ENCODE measurements at regions not wholly inside any gene's neighbourhood (a gene's known extent, or its start where the extent isn't known, plus 50 kb on each side); places are given as distances from the start of the nearest gene placed in this dataset.

- no peak for DNase-seq (ENCODE audit: low read depth)
- no peak overlapping the region for H3K4me3 ChIP-seq (ENCODE audit: low read depth, low read length)
- TF ChIP-seq, protein P1, sequence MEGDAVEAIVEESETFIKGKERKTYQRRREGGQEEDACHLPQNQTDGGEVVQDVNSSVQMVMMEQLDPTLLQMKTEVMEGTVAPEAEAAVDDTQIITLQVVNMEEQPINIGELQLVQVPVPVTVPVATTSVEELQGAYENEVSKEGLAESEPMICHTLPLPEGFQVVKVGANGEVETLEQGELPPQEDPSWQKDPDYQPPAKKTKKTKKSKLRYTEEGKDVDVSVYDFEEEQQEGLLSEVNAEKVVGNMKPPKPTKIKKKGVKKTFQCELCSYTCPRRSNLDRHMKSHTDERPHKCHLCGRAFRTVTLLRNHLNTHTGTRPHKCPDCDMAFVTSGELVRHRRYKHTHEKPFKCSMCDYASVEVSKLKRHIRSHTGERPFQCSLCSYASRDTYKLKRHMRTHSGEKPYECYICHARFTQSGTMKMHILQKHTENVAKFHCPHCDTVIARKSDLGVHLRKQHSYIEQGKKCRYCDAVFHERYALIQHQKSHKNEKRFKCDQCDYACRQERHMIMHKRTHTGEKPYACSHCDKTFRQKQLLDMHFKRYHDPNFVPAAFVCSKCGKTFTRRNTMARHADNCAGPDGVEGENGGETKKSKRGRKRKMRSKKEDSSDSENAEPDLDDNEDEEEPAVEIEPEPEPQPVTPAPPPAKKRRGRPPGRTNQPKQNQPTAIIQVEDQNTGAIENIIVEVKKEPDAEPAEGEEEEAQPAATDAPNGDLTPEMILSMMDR (conservative IDR thresholded peaks at IDR 0.05; ENCODE audit: low read depth, low read length) = no peak
Measured at GRCh38 chr10:47184724-47185330, 115.2 kb upstream of the GDF10 start.

- no peak for DNase-seq (ENCODE audit: low read depth)
- TF ChIP-seq, protein P1 (conservative IDR thresholded peaks at IDR 0.05; ENCODE audit: low read depth, low read length) = no peak
- H3K4me3 ChIP-seq (ENCODE audit: low read depth, low read length) = no peak overlapping the region
Measured at GRCh38 chr10:47186941-47187340, 113.1 kb upstream of the GDF10 start.

DNA sequence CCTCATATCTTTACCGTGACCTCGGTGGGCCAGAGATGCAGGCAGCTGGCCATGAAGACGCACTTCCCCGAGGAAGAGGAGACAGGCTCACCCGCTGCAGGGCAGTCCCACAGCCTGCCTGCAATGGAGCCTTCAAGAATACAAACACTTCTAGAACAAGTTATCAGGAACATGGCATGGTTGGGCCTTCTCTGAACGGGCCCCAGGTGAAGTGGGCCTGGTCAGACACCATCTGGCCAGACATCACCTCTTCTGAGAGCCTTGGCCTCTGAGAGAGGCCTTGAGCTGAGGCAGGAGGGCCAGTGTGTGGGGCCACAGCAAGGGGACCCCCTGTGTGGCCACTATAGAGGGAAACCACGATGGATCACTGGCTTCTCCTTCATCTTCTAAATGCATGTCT lies 112.4 kb upstream of the GDF10 start:
- TF ChIP-seq, protein P1 (conservative IDR thresholded peaks at IDR 0.05; ENCODE audit: low read depth, low read length) = no peak
- no peak for DNase-seq (ENCODE audit: low read depth)
- no peak overlapping the region for H3K4me3 ChIP-seq (ENCODE audit: low read depth, low read length)

GRCh38 chr10:47188156-47188555 lies 111.8 kb upstream of the GDF10 start:
- no peak overlapping the region for H3K4me3 ChIP-seq (ENCODE audit: low read depth, low read length)
- TF ChIP-seq, protein P1 (conservative IDR thresholded peaks at IDR 0.05; ENCODE audit: low read depth, low read length) = no peak
- DNase-seq (ENCODE audit: low read depth) = no peak

GRCh38 chr10:47189802-47190201 lies 110.2 kb upstream of the GDF10 start:
- DNase-seq (ENCODE audit: low read depth) = no peak
- TF ChIP-seq, protein P1 (conservative IDR thresholded peaks at IDR 0.05; ENCODE audit: low read depth, low read length) = no peak

DNA sequence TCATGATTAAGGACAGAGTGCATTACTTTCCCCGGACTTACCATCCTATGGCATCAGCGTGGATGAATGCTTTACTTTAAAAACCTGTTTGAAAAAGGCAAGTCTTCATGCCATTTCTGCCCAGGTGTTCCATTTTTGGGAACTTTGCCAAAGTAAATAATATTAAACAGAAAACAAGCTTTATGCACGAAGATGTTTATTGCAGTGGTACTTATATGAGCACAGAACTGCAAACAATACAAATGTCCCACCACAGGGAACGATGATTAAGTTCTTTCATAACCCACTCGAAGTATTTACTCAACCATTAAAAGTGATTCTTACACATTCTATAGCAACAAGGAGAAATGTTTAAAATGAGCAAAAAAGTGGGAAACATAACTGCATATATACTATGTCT lies 109.7 kb upstream of the GDF10 start:
- no peak for DNase-seq (ENCODE audit: low read depth)
- H3K4me3 ChIP-seq (ENCODE audit: low read depth, low read length) = no peak overlapping the region
- TF ChIP-seq, protein P1 (conservative IDR thresholded peaks at IDR 0.05; ENCODE audit: low read depth, low read length) = no peak

More at GRCh38 chr10:47189802-47190201, 110.2 kb upstream of the GDF10 start:
- H3K4me3 ChIP-seq (ENCODE audit: low read depth, low read length) = no peak overlapping the region

GRCh38 chr10:47190802-47191450 lies 109.1 kb upstream of the GDF10 start:
- no peak for DNase-seq (ENCODE audit: low read depth)
- TF ChIP-seq, protein P1 (conservative IDR thresholded peaks at IDR 0.05; ENCODE audit: low read depth, low read length) = no peak
- H3K4me3 ChIP-seq (ENCODE audit: low read depth, low read length) = no peak overlapping the region

Measured in epithelial cell of proximal tubule (primary cell).